Ectodermal cell (in vitro differentiated cells): ENCODE measurements at regions not wholly inside any gene's neighbourhood (a gene's known extent, or its start where the extent isn't known, plus 50 kb on each side); places are given as distances from the start of the nearest gene placed in this dataset.

Experiments used
- H3K27ac ChIP-seq: 2 replicates; pipeline ENCODE4 v1.7.0; 2013; ENCODE audit warnings: mild to moderate bottlenecking, low read depth, low read length; ENCODE audit not compliant: insufficient read depth, poor library complexity, severe bottlenecking
- H3K27me3 ChIP-seq: 2 replicates; pipeline ENCODE4 v1.7.0; 2013; ENCODE audit warnings: mild to moderate bottlenecking, low read length; ENCODE audit not compliant: insufficient read depth, control insufficient read depth, poor library complexity, severe bottlenecking
- H3K36me3 ChIP-seq: one replicate; pipeline ENCODE4 v1.7.0; 2013; ENCODE audit warnings: low read length; ENCODE audit not compliant: control insufficient read depth, insufficient read depth
- H3K4me1 ChIP-seq: one replicate; pipeline ENCODE4 v1.7.0; 2013; ENCODE audit warnings: low read length; ENCODE audit not compliant: control insufficient read depth, insufficient read depth
- H3K4me3 ChIP-seq: 2 replicates; pipeline ENCODE4 v1.7.0; 2013; ENCODE audit warnings: low read depth, low read length, control low read depth; ENCODE audit not compliant: insufficient read depth
- H3K9me3 ChIP-seq: 2 replicates; pipeline ENCODE4 v1.7.0; 2013; ENCODE audit warnings: mild to moderate bottlenecking, low read length, moderate library complexity; ENCODE audit not compliant: control insufficient read depth
- WGBS, 2 experiments: methylation state at CpG; one replicate each; pipeline ENCODE4 v1.1.7; 2013; ENCODE audit warnings: missing lambda C conversion rate in 2 of 2; 5-methylcytosine and 5-hydroxymethylcytosine counted together

DNA sequence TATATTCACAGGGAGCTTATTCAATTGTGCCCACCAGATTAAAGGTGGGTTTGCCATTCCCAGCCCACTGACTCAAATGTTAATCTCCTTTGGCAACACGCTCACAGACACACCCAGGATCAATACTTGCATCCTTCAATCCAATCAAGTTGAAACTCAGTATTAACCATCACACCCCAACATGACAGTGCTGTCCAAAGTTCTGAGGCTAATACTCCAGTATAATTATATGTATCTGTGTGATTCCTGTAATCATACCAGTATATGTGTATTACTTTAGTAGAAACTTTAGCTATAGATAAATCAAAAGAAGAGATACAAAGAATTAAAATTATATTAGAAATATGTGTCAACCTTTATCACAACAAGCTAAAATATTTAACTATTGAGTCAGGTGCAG lies 1166.0 kb downstream of the ZPLD1 start:
- WGBS, 2 experiments = 93 to 97% methylated on average over 1 of the region's 1 CpG
- H3K4me1 ChIP-seq = no peaks in the 10 kb centered on the region
- no peak overlapping the region for H3K4me3 ChIP-seq
- H3K27me3 ChIP-seq = no peaks in the 10 kb centered on the region
- no peaks in the 10 kb centered on the region for H3K36me3 ChIP-seq
- H3K9me3 ChIP-seq = no peaks in the 10 kb centered on the region
- H3K27ac ChIP-seq = no peak overlapping the region

GRCh38 chr3:103601666-103602065 lies 1166.9 kb downstream of the ZPLD1 start:
- 100% methylated on average over 1 of the region's 1 CpG; no CpG with 5 or more reads in 1 of the 2 experiments for WGBS, 2 experiments
- Histone ChIP-seq H3K4me1 (no peaks in the 10 kb centered on the region), H3K27me3 (no peaks in the 10 kb centered on the region), H3K27ac (no peak overlapping the region), H3K4me3 (no peak overlapping the region), H3K36me3 (no peaks in the 10 kb centered on the region), H3K9me3 (no peaks in the 10 kb centered on the region)

GRCh38 chr3:103609472-103609871 lies 1174.7 kb downstream of the ZPLD1 start:
- Histone ChIP-seq H3K36me3 (no peaks in the 10 kb centered on the region), H3K9me3 (no peaks in the 10 kb centered on the region), H3K4me3 (no peak overlapping the region), H3K4me1 (no peaks in the 10 kb centered on the region), H3K27ac (no peak overlapping the region), H3K27me3 (no peaks in the 10 kb centered on the region)
- WGBS, 2 experiments = 94% methylated on average over 2 of the region's 2 CpGs; no CpG with 5 or more reads in 1 of the 2 experiments

DNA sequence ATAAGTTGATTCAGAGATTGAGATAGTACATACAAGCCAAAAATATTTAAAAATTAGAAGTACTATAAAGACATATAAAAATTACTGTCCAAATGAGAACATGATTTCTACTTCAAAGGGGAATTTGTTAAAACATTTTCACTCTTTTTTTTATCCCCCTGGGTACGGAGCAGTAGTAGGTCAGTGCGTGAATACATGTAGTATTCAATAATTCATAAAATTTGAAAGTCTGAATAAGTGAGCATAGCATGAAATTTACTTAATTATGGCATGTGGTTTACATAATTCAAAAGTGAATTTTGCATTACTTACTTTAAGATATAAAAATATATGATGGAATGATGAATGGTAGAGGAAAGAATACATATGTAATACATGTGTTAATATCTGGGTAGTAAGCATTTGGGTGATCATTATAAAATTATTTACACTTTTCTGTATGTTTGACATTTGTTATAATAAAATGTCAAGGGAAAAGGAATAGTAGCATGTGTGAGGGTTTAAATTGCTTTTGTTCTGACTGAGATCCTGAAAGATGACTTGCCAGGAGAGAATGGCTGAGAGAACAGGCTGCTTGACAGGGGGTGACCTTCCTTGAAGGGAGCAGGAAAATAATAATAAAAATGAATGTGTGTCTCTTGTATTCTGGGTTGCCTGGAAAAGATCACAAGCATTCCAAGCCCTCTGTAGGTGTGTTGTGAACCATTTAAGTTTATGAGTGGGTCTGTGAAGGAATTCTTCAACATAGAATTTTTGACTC lies 1178.8 kb downstream of the ZPLD1 start:
- H3K36me3 ChIP-seq = no peaks in the 10 kb centered on the region
- WGBS, 2 experiments = no CpG with 5 or more reads among the region's 2 CpGs
- no peak overlapping the region for H3K27ac ChIP-seq
- no peaks in the 10 kb centered on the region for H3K4me1 ChIP-seq
- H3K27me3 ChIP-seq = no peaks in the 10 kb centered on the region
- H3K4me3 ChIP-seq = no peak overlapping the region
- no peaks in the 10 kb centered on the region for H3K9me3 ChIP-seq

DNA sequence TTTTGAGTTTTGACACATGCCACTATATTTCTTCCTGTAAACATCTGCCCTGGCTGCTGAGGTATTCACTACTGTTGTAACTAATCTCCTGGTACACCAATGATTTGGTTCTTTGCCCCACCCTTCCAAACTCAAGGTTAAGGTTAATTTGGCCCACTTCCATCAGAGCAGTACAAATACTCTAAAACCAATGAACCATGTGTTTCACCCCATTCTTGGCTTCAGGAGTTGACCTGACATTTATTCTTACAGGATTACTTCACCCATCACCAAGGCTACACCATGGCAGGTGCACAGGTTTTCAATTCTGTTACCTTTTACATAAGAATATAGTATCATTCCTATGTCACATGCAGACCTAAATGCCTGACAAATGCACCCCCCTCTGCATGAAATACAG lies 1179.9 kb downstream of the ZPLD1 start:
- Histone ChIP-seq H3K9me3 (no peaks in the 10 kb centered on the region), H3K36me3 (no peaks in the 10 kb centered on the region), H3K4me3 (no peak overlapping the region), H3K4me1 (no peaks in the 10 kb centered on the region), H3K27ac (no peak overlapping the region), H3K27me3 (no peaks in the 10 kb centered on the region)

GRCh38 chr3:103617961-103618360 lies 1183.1 kb downstream of the ZPLD1 start:
- Histone ChIP-seq H3K4me1 (no peaks in the 10 kb centered on the region), H3K27ac (no peak overlapping the region), H3K4me3 (no peak overlapping the region), H3K27me3 (no peaks in the 10 kb centered on the region), H3K9me3 (no peaks in the 10 kb centered on the region), H3K36me3 (no peaks in the 10 kb centered on the region)
- WGBS, 2 experiments = 63 to 88% methylated on average over 1 to 2 of the region's 2 CpGs

DNA sequence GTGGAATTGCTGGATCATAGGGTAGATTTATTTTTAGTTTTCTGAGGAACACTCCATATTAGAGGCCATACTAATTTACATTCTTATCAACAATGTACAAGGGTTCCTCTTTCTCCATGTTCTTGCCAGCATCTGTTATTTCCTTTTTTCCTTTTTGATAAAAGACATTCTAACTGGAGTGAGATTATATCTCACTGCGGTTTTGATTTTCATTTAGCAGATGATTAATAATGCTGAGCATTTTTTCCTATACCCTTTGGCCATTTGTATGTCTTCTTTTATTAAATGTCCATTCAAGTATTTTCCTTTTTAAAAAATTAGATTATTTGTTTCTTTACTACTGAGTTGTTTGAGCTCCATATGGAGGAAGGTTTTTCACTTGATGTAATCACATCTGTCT lies 1189.5 kb downstream of the ZPLD1 start:
- no peaks in the 10 kb centered on the region for H3K27me3 ChIP-seq
- no peaks in the 10 kb centered on the region for H3K4me1 ChIP-seq
- no peak overlapping the region for H3K4me3 ChIP-seq
- H3K36me3 ChIP-seq = no peaks in the 10 kb centered on the region
- no peak overlapping the region for H3K27ac ChIP-seq
- 100% methylated on average over 1 of the region's 1 CpG; no CpG with 5 or more reads in 1 of the 2 experiments for WGBS, 2 experiments
- no peaks in the 10 kb centered on the region for H3K9me3 ChIP-seq

GRCh38 chr3:103629391-103629790 lies 1194.6 kb downstream of the ZPLD1 start:
- Histone ChIP-seq H3K4me1 (no peaks in the 10 kb centered on the region), H3K9me3 (peaks cover 3% of the 10 kb centered on the region), H3K27ac (no peak overlapping the region), H3K4me3 (no peak overlapping the region), H3K36me3 (no peaks in the 10 kb centered on the region), H3K27me3 (no peaks in the 10 kb centered on the region)
- WGBS, 2 experiments = 88 to 93% methylated on average over 1 of the region's 1 CpG

GRCh38 chr3:103644450-103644849 lies 1209.6 kb downstream of the ZPLD1 start:
- Histone ChIP-seq H3K4me3 (no peak overlapping the region), H3K4me1 (no peaks in the 10 kb centered on the region), H3K9me3 (no peaks in the 10 kb centered on the region), H3K36me3 (no peaks in the 10 kb centered on the region), H3K27me3 (no peaks in the 10 kb centered on the region), H3K27ac (no peak overlapping the region)
- WGBS, 2 experiments = 88 to 100% methylated on average over 1 to 2 of the region's 2 CpGs

DNA sequence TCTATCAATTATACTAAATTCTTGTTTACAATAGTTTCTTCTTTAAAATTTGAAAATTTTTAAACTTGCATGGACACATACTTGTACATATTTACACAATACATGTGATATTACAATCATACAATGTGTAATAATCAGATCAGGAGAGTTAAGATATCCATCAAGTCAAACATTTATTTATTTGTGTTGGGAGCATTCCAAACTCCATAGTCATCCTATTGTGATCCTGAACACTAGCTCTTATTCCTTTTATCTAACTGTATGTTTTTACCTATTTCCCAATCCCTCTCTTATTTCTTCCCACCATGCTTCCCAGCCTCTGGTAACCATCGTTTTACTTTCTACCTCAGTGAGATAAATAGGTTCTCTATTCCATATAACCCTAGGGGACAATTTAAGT lies 1219.2 kb downstream of the ZPLD1 start:
- Histone ChIP-seq H3K4me3 (no peak overlapping the region), H3K4me1 (no peaks in the 10 kb centered on the region), H3K36me3 (no peaks in the 10 kb centered on the region), H3K27ac (no peak overlapping the region), H3K9me3 (no peaks in the 10 kb centered on the region), H3K27me3 (no peaks in the 10 kb centered on the region)
- 88 to 92% methylated on average over 1 of the region's 1 CpG for WGBS, 2 experiments
